NT2/D1 (cell line): ENCODE measurements at regions not wholly inside any gene's neighbourhood (a gene's known extent, or its start where the extent isn't known, plus 50 kb on each side); places are given as distances from the start of the nearest gene placed in this dataset.

ENCODE experiments used
- SUZ12 ChIP-seq: IDR thresholded peaks from 2 replicates; pipeline ENCODE4 v1.6.1; 2011; ENCODE audit not compliant: insufficient read length, insufficient read depth; ENCODE audit errors: extremely low read depth
- YY1 ChIP-seq: IDR thresholded peaks from 2 replicates; pipeline ENCODE4 v1.6.1; 2011; ENCODE audit not compliant: insufficient read length, insufficient read depth
- ZNF274 ChIP-seq: IDR thresholded peaks from 2 replicates; pipeline ENCODE4 v1.6.1; 2011; ENCODE audit warnings: mild to moderate bottlenecking, low read depth, low read length

DNA sequence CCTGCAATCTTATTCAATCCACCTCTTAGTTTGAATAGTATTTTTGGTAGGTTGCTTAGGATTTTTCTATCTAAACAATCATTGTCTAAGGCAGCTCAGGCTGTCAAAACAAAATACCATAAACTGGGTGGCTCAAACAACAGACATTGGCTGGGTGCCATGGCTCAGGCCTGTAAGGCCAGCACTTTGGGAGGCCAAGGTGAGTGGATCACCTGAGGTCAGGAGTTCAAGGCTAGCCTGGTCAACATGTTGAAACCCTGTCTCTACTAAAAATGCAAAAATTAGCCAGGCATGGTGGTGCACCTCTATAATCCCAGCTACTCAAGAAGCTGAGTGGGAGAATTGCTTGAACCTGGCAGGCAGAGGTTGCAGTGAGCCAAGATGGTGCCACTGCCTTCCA is 126.7 kb downstream of the CYLD start:
- TF ChIP-seq ZNF274: no peak
- no peak for TF ChIP-seq YY1
- TF ChIP-seq SUZ12: no peak
